Fibroblast of mammary gland (primary cell): ENCODE measurements at regions not wholly inside any gene's neighbourhood (a gene's known extent, or its start where the extent isn't known, plus 50 kb on each side); places are given as distances from the start of the nearest gene placed in this dataset.

Experiments used
- DNase-seq: peaks from one replicate; pipeline ENCODE4 v3.0.0-alpha.2; 2010; ENCODE audit warnings: low read depth
- H3K4me3 ChIP-seq: 2 replicates; pipeline ENCODE4 v1.5.1; 2011; ENCODE audit warnings: low read depth, mild to moderate bottlenecking, low read length, moderate library complexity; ENCODE audit not compliant: control insufficient read depth
- TF ChIP-seq, protein P1 (sequence below): conservative IDR thresholded peaks from 2 replicates; pipeline ENCODE4 v1.5.1; 2011; ENCODE audit warnings: low read depth, low read length, inconsistent platforms; ENCODE audit not compliant: control insufficient read depth, insufficient read depth

DNA sequence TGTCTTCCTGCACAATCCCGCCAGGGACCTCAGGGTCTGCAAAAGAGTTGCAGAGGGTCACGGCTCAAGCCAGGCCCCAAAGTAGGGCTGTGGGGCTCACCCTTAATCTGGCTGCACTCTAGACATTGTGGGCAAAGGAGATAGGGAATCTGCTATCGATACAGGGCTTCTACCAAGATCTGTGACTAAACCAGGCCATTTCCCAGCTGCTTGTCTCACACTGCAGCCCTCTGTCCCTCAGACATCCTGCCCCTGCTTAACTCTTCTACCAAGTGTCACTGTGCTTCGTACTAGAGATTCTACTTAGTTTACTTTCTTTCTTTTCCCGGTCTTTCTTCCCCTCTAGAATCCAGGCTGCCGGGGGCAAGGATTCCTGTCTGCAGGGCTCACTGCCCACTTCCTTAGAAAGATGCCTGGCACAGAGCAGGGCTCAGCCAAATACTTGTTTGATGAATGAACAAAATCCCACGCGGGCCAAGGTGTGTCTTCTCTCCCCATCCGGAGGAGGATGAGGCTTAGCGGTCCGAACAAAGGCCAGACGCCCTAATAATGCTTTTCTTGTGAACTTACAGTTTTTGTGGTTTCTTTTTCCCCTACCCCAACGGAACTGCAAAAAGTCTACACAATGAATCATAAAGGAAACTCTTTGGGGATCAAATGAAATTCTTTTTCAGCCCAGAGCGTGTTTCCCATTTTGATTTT is 61.3 kb upstream of the ANO1 start:
- no peak overlapping the region for H3K4me3 ChIP-seq
- TF ChIP-seq, protein P1, sequence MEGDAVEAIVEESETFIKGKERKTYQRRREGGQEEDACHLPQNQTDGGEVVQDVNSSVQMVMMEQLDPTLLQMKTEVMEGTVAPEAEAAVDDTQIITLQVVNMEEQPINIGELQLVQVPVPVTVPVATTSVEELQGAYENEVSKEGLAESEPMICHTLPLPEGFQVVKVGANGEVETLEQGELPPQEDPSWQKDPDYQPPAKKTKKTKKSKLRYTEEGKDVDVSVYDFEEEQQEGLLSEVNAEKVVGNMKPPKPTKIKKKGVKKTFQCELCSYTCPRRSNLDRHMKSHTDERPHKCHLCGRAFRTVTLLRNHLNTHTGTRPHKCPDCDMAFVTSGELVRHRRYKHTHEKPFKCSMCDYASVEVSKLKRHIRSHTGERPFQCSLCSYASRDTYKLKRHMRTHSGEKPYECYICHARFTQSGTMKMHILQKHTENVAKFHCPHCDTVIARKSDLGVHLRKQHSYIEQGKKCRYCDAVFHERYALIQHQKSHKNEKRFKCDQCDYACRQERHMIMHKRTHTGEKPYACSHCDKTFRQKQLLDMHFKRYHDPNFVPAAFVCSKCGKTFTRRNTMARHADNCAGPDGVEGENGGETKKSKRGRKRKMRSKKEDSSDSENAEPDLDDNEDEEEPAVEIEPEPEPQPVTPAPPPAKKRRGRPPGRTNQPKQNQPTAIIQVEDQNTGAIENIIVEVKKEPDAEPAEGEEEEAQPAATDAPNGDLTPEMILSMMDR = no peak
- DNase-seq = peak; percentile 21

DNA sequence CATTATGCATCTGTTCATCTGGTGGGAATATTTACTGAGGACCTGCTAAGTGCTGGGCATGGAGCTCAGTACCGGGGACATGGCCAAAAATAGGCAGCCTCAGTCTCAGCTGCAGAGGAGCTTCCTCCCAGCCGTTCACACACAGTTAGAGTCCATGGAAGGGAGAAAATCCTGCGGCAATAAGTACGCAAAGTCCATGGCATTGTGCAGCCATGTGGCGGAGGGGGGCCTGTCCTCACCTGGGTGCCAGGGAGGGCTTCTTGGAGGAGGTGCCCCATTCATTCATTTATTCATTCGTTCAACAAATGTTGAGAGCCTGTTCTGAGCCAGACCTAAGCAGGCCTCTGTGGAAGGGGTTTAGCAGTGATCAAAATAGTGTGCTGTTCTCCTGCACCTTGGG is 59.3 kb upstream of the ANO1 start:
- DNase-seq = no peak
- H3K4me3 ChIP-seq = no peak overlapping the region
- TF ChIP-seq, protein P1 = no peak

DNA sequence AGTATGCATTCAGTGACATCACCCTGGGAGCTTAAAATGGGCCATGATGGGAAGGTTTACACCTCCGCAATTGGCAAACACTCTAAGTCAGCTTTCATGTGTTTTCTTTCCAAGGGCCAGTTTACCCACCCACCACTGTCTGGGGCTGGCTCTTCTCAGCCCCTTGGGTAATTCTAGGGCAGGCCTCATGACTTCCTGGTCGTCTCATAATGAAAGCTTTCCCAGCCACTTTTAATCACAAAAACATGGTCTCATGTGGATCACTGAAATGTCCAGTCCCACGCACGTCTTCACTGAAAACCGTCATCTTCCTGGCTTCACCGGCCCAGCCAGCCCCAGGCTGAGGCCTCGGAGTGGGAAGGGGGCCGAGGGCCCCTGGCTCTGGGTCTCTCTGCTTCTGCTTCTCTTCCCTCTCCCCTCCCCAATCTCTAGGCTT is 58.5 kb upstream of the ANO1 start:
- no peak overlapping the region for H3K4me3 ChIP-seq
- DNase-seq = peak; percentile 69
- TF ChIP-seq, protein P1 = no peak

DNA sequence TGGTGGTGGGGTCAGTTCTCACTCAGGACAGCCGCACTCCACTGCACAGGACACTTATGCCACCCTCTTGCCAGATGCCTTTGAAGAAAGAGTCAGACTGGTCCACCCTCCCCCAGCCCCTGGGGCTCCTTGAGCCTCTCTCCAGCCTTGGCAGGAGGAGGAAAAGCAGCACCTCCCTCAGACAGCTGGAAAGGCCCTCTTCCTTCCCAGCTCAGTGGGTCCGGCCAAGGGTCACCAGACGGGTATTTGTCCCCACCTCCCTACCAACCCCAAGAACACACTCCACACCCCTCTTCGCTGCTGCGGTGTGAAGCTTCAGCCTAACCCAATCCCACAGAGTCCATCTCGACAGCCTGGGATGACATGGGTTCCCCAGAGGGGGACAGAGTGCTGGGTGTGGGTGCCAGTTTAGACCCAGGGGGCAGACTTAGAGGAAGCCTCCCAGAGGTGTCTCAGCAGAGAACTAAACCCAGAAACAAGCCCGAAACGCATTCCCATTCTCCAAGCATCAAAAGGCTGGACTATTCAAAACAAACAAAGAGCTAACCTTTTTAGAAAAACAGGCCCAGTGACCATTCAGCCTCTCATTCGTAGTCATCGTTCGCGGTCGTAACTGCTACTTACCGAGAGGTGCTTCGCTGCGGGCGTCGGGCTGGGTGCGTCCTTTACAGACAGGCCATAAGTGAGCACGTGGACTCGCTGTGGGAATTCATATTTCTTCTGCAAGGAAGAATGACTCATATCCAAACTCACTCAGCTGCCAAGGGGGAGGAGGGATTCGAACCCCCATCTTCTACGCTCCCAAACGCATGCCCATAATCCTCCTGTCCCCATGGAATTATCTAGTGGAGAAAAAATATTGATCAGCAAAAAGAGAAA is 57.5 kb upstream of the ANO1 start:
- TF ChIP-seq, protein P1 = no peak
- DNase-seq = peak; percentile 36
- H3K4me3 ChIP-seq = no peak overlapping the region

DNA sequence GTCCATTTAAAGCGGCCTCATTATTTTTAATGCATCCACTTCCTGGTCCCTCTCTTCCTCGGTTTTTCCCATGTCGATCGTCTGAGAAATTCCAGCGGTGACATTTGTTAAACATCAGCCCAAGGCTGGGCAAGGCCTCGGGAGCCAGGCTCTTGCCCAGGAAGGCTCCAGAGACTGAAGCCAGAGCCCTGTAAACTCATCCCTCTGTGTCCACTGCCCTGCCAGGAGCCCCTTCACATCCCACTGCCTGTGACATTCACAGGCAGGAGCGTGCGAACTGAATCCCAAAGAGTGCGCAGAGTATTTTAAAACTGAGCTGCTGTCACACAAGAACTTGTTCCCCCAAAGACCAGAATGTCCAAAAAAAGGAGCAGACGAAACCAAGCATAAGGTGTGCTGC is 56.5 kb upstream of the ANO1 start:
- TF ChIP-seq, protein P1 = no peak
- DNase-seq = no peak
- H3K4me3 ChIP-seq = no peak overlapping the region

DNA sequence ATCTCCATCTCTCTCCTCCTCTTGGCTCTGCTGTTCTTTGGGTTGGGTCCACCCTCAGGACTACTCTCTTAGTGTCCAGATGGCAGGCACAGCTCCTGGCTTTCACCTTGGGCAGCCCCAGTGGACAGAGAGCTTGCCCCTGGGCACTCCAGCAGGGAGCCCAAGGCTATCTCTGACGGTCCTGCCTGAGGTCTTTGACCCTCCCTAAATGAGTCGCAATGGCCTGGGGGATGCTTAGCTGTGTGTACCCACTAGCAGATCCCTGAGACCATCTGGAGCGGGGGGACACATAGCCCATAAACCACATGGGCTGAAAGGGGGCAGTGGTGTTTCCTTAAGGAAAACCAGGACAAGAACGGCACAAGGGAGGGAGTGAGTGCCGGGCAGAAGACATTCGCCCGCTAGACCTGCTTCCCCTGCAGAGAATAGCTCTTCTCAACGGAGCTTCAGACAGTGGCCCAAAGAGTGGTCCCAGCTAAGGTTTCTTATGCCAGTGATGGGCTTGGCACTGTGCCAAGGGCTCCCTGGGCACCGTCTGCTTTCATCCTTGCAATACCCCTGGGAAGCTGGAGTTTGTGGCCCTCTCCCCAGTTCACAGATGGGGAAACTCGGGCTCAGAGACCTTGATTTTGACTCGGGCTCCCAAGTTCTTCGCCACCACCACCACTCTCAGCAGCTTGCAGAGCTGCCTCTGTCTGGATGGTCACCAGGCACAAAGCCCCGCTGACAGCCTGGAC is 53.9 kb upstream of the ANO1 start:
- TF ChIP-seq, protein P1 = no peak
- DNase-seq = no peak
- H3K4me3 ChIP-seq = no peak overlapping the region
